GM21447 (cell line): ENCODE measurements at regions not wholly inside any gene's neighbourhood (a gene's known extent, or its start where the extent isn't known, plus 50 kb on each side); places are given as distances from the start of the nearest gene placed in this dataset.
"Not testable (repeated sequence)": the region's sequence is repeated elsewhere in the genome, so short reads cannot be mapped to it uniquely, and the experiment has no call there.

Experiments
- ATAC-seq: cut with Tn5 transposase; IDR thresholded peaks from one replicate; pipeline ENCODE4 v1.9.1; 2021; ENCODE audit not compliant: unreplicated experiment

- no peak for ATAC-seq
These were observed 57.1 kb downstream of the GRIN2B start for GRCh38 chr12:13924286-13924685.

GRCh38 chr12:13918897-13919296, 62.5 kb downstream of the GRIN2B start:
- no peak for ATAC-seq

DNA sequence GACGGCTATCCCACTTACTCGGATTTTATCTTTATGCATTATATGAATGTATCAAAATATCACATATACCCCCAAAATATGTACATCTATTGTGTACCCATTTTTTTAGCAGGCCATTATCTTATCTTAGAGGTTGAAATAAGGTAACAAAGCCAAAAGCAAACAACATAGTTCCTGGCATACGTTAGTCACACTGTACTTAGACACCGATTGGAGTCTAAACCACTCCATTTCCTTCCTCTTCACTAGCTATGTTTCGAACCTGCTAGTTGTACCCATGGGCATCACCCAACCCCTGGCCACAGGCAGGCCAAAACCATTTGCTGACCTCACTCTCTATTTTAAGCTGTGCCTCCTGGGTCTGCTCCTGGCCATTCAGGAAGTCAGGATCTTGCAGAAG, 66.3 kb downstream of the GRIN2B start:
- ATAC-seq = no peak

DNA sequence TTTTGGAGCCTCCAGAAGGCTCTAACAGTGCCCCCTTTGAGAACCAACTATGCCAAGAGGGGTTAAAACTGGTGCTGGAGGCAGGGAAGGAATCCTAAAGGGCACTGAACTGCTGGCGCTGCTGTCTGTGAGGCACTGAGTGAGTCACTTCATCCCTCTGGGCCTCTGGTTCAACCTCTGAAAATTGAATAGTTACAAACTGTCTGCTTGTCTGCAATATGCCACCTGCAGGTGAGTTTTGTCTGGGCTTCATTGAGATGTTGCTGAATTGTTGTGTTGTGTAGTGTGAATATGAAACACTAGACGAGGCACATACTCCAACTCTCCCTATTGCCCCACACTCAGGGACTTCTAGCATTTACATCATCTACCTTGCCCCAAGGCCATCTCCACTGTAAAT, 68.0 kb downstream of the GRIN2B start:
- no peak for ATAC-seq

GRCh38 chr12:13911756-13912554, 69.4 kb downstream of the GRIN2B start:
- no peak for ATAC-seq

- no peak for ATAC-seq
These were observed 75.6 kb downstream of the GRIN2B start for GRCh38 chr12:13905794-13906193.

DNA sequence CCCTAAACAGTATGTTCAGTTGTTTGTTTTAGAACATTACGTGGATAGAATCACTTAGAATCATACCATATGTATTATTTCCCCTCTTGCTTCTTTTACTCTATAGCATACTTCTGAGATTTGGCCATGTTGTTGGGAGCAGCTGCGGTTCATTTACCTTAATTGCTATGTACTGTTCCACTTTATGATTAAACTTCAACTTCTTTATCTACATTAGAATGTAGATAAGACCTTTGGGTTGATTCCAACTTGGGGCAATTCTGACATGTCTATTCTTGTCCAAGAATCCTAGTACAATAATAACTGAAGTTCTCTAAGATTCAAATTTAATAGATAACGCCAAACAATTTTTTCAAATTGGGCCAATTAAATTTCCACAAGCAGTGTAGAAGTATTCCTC, 80.7 kb downstream of the GRIN2B start:
- no peak for ATAC-seq

DNA sequence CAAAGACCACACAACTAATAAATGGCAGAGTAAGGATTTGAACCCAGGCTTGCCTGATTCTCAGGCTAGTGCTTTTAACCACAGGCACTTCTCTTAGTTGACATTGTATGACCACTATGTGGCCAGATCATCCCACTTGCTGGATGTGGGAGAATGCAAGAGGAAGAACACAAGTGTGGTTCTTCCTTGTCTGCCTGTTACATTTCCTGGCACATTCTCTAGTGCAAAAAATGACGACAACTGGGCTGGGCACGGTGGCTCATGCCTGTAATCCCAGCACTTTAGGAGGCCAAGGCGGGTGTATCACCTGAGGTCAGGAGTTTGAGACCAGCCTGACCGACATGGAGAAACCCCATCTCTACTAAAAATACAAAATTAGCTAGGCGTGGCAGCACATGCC, 83.0 kb downstream of the GRIN2B start:
- not testable (repeated sequence) for ATAC-seq

- ATAC-seq = no peak
These were observed 83.6 kb downstream of the GRIN2B start for GRCh38 chr12:13897811-13898210.

- no peak for ATAC-seq
These were observed 85.3 kb downstream of the GRIN2B start for GRCh38 chr12:13896063-13896626.

- no peak for ATAC-seq
These were observed 89.5 kb downstream of the GRIN2B start for GRCh38 chr12:13891902-13892301.

- no peak for ATAC-seq
These were observed 90.5 kb downstream of the GRIN2B start for GRCh38 chr12:13890943-13891342.

- ATAC-seq = no peak
These were observed 93.5 kb downstream of the GRIN2B start for GRCh38 chr12:13887779-13888388.

DNA sequence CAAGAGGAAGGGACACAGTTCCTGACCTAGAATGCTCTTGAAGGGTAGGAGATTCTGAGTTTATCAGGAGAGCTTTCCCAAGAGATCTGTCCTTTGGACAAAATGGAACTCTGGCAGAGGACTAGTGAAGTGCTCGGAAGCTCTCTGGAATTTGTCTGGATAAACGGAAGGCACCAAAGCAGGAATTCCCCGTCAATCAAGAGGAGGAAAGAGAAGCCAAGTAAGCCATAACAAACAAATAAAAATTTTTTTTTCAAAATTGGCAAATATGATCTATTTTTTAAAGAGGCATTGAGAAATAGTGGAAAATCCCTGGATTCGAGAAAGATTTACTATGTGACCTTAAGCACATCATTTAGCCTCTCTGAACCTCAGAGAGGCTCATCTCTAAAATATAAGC, 99.2 kb downstream of the GRIN2B start:
- ATAC-seq = no peak

GRCh38 chr12:13880613-13881012, 100.8 kb downstream of the GRIN2B start:
- no peak for ATAC-seq

GRCh38 chr12:13875744-13876143, 105.7 kb downstream of the GRIN2B start:
- no peak for ATAC-seq

DNA sequence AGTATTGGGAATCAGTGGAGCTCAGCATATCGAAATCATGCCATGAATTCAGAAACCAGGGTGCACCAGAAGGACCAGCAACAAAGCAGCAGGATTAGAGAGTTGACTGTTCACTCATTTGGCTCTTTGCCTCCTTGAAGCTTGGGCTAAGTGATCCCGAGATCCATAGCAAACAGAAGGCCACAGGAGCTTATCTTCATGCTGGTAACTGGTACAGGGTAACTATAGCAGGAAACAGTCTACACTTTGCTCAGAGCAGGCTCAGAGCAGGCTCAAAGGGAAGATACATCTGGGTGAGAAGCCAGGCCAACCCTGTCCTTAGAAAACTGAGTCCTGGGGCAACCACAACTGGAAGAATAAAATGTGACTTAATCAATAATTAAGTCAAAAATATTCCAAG, 111.1 kb downstream of the GRIN2B start:
- ATAC-seq = no peak

DNA sequence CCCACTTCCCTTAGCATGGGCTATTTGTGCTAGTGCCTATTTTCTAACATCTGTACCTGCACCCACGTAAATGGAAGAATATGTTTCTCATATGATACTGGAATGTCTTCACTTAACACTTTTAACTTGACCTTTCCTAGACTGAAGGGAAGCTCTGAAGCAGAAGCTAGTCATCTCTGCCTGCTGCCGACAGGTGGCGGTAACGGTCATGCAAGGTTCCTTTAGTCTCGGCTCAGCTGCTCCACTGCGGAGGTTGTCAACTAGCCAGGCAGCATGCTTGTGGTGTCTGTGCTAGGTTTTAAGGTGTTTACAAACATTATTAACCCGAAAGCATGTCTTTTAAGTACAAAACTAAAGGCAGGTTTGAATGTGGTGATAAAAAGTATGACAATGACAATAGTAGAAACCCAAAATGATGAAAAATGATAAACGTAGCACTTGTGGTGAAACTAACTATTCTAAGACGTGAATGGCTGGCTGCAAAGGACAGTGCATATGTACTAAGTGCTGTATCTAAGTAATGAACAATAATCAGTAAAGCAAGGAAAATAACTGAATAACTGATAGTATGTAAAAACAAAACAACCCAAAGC, 117.2 kb downstream of the GRIN2B start:
- peak; percentile 95 for ATAC-seq

DNA sequence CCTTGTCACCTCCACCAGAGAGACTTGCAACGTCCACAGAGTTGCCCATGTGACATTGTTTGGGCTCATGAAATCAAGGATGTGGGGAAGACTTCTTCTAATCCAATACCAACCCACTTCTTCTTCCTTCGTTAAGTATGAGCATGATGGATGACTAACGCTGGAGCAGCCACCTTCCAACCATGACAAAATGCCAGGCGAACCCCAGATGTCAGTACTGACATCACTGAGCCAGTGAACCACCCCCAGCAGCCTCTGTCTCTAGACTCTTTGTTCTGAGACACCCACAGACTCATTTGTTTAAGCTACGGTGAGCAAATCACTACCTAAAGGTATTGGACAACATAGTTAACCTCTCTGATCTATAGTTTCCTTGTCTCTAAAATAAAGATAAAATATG, 123.7 kb downstream of the GRIN2B start:
- ATAC-seq = no peak

DNA sequence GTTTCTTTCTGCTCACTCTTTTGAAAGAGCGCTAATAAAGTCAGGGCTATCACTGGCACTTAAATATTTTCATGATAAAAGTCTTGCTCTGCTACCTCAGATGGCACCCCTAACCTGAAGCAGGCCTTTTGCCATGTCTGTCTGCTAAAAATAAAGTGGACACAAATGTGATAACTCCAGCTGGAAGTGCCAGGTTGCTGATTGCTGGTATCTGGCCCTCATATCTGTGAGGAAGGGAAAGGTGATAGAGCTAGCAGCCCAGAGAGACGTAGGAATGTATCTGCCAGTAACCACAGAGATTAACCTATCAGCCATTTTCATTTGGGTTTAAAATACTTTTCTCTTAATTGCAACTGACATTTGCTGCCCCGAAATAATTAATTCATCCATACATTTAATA, 127.9 kb downstream of the GRIN2B start:
- no peak for ATAC-seq

- no peak for ATAC-seq
These were observed 129.6 kb downstream of the GRIN2B start for GRCh38 chr12:13851828-13852227.

DNA sequence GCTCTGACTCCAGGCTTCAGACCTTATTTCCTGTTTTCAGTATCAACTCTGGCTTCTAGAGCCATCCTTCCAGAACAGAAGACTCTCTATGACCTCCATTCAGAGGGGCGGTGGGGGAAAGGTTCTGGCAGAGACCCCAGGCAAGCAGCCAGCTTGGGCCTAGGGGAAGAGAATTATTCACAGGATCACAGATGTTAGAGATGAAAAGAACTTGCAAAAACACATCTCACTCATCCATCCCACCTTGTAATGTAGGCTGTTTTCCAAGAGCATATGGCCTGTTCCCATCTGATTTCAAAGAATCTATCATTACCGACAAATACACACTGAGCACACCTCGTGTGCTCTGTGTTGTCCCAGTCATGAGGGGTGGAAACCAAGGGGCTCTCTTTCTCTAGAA, 131.9 kb downstream of the GRIN2B start:
- ATAC-seq = no peak
